K562 (cell line): ENCODE measurements at regions not wholly inside any gene's neighbourhood (a gene's known extent, or its start where the extent isn't known, plus 50 kb on each side); places are given as distances from the start of the nearest gene placed in this dataset.

Experiments
- ATAC-seq: fragments of 200-7000 bp; cut with Tn5 transposase; 3 replicates; pipeline ENCODE4 v1.9.1; 2020; ENCODE audit warnings: moderate library complexity
- BruUV-seq: library from RNA; stranded (reverse); fragments of 400-500 nt; replicated peaks from 2 replicates; lab custom pipeline; 2021; lab: Mats Ljungman, UMichigan
- CTCF ChIA-PET: fragments of 300-600 bp; formaldehyde crosslinking; extraction: SDS; loops from one replicate; lab custom pipeline; 2021; ENCODE audit warnings: low intra/inter-chr PET ratio; lab: Yijun Ruan, JAX
- POLR2A ChIA-PET: fragments of 300-600, 350-650 bp; sonication (Branson Sonifier 250); formaldehyde crosslinking; extraction: SDS; loops from one replicate; lab custom pipeline; 2021; ENCODE audit warnings: antibody characterized with exemption, inconsistent platforms; lab: Yijun Ruan, JAX
- DNase-seq, 4 experiments: peaks; one replicate each; pipeline versions ENCODE4 v3.0.0 to v3.0.0-alpha.2; 2011 to 2018; ENCODE audit warnings: low spot score in 3 of 4, mixed read lengths in 3 of 4; ENCODE audit errors: extremely low read depth in 1 of 4
- FAIRE-seq: peaks from 2 replicates; lab custom pipeline; 2011; peaks lifted over from hg19 to GRCh38; lab: Jason Lieb, UNC
- H2AFZ ChIP-seq: 2 replicates; pipeline ENCODE4 v1.6.0; 2011; ENCODE audit warnings: low read depth, low read length, control low read depth, inconsistent platforms
- H3K27ac ChIP-seq: fragments of 200-600 bp; 3 replicates; pipeline ENCODE4 v1.8.0; 2011; ENCODE audit warnings: low read depth, mild to moderate bottlenecking, control low read depth, inconsistent platforms, low read length, moderate library complexity, mixed read lengths; ENCODE audit errors: extremely low read depth
- H3K27me3 ChIP-seq, 2 experiments: fragments of 300-600 bp in 1 of 2; 2 replicates in 1 of 2; 3 replicates in 1 of 2; pipeline versions ENCODE4 v1.6.0 to v1.8.0; 2011; ENCODE audit warnings: inconsistent platforms in 2 of 2, low read length in 2 of 2, mild to moderate bottlenecking in 1 of 2, mixed read lengths in 1 of 2, moderate library complexity in 1 of 2; ENCODE audit not compliant: control insufficient read depth in 2 of 2, insufficient read depth in 2 of 2
- H3K36me3 ChIP-seq: fragments of 300-600 bp; 3 replicates; pipeline ENCODE4 v1.8.0; 2011; ENCODE audit warnings: mild to moderate bottlenecking, low read length, inconsistent platforms; ENCODE audit not compliant: control insufficient read depth, insufficient read depth
- H3K4me1 ChIP-seq, 2 experiments: fragments of 200-600 bp in 1 of 2; replicated peaks in 1 of 2; 2 replicates in 1 of 2; 3 replicates in 1 of 2; pipeline versions ENCODE4 v1.5.1 to v1.8.0; 2011; ENCODE audit warnings: inconsistent platforms in 2 of 2, low read length in 2 of 2, mild to moderate bottlenecking in 1 of 2, mixed read lengths in 1 of 2, moderate library complexity in 1 of 2; ENCODE audit not compliant: control insufficient read depth in 2 of 2, insufficient read depth in 2 of 2
- H3K4me2 ChIP-seq: 2 replicates; pipeline ENCODE4 v1.6.1; 2011; ENCODE audit warnings: low read length, control low read depth, inconsistent platforms, mixed read lengths; ENCODE audit not compliant: insufficient read depth
- H3K4me3 ChIP-seq: fragments of 200-600 bp; sonication (generic), shearing (Covaris generic); 2 replicates; pipeline ENCODE4 v1.5.1; 2016; ENCODE audit warnings: control low read depth, inconsistent platforms
- H3K79me2 ChIP-seq: fragments of 200-600 bp; 3 replicates; pipeline ENCODE4 v1.8.0; 2011; ENCODE audit warnings: low read length, inconsistent platforms; ENCODE audit not compliant: control insufficient read depth, insufficient read depth
- H3K9ac ChIP-seq, 2 experiments: 2 replicates each; pipeline versions ENCODE4 v1.6.0 to v1.6.1; 2011; ENCODE audit warnings: low read depth in 2 of 2, low read length in 2 of 2, control low read depth in 1 of 2, inconsistent platforms in 1 of 2, mild to moderate bottlenecking in 1 of 2, mixed read lengths in 1 of 2; ENCODE audit not compliant: insufficient read depth in 1 of 2
- H3K9me1 ChIP-seq: one replicate; pipeline ENCODE4 v1.6.0; 2011; ENCODE audit warnings: inconsistent platforms, mild to moderate bottlenecking, low read length, moderate library complexity; ENCODE audit not compliant: control insufficient read depth, insufficient read depth
- H3K9me3 ChIP-seq: replicated peaks from 2 replicates; pipeline ENCODE4 v1.5.1; 2011; ENCODE audit warnings: low read depth, low read length, inconsistent platforms; ENCODE audit not compliant: control insufficient read depth, insufficient read depth
- H4K20me1 ChIP-seq: replicated peaks from 2 replicates; pipeline ENCODE4 v1.6.1; 2011; ENCODE audit warnings: low read length, inconsistent platforms, mixed read lengths; ENCODE audit not compliant: control insufficient read depth, insufficient read depth
- CEBPG ChIP-seq, 3 experiments: fragments of 200-800 bp in 1 of 3; sonication (Bioruptor generic) in 1 of 3; sonication (generic) in 1 of 3; formaldehyde crosslinking in 1 of 3; IDR thresholded peaks in 2 of 3; conservative IDR thresholded peaks in 1 of 3; 2 replicates each; pipeline versions ENCODE4 v1.6.1 to v1.8.0; 2016 to 2022; ENCODE audit warnings: missing compliant biosample characterization in 2 of 3, missing genetic modification characterization in 2 of 3, mild to moderate bottlenecking in 1 of 3, missing genetic modification reagents in 1 of 3
- DDX20 ChIP-seq: fragments of 450-650 bp; IDR thresholded peaks from 2 replicates; pipeline ENCODE4 v1.6.1; 2016; ENCODE audit warnings: missing genetic modification characterization, low read depth, mild to moderate bottlenecking, missing compliant biosample characterization, moderate library complexity
- DMBX1 ChIP-seq: fragments of 250-450 bp; sonication (Bioruptor Pico); IDR thresholded peaks from 2 replicates; pipeline ENCODE4 v1.8.0; 2022; ENCODE audit warnings: inconsistent platforms, mild to moderate bottlenecking, moderate library complexity, borderline replicate concordance
- GTF2F1 ChIP-seq: IDR thresholded peaks from 2 replicates; pipeline ENCODE4 v1.6.1; 2011; ENCODE audit warnings: low read depth, low read length, improper control_type of control experiment
- HDAC1 ChIP-seq, 2 experiments: fragments of 450-650 bp; IDR thresholded peaks; 2 replicates each; pipeline ENCODE4 v1.6.1; 2016 to 2017; ENCODE audit warnings: inconsistent platforms in 1 of 2, mild to moderate bottlenecking in 1 of 2, moderate library complexity in 1 of 2
- HSF4 ChIP-seq: fragments of 250-450 bp; sonication (Bioruptor Pico); IDR thresholded peaks from 2 replicates; pipeline ENCODE4 v2.1.2; 2022; ENCODE audit warnings: mild to moderate bottlenecking, moderate library complexity, borderline replicate concordance
- IRF2 ChIP-seq: sonication (generic); formaldehyde crosslinking; IDR thresholded peaks from 2 replicates; pipeline ENCODE4 v1.8.1; 2022; ENCODE audit warnings: mild to moderate bottlenecking, missing genetic modification reagents
- MEIS2 ChIP-seq: fragments of 450-650 bp; IDR thresholded peaks from 2 replicates; pipeline ENCODE4 v1.6.1; 2014; ENCODE audit warnings: mild to moderate bottlenecking; ENCODE audit not compliant: partially characterized antibody
- PML ChIP-seq: IDR thresholded peaks from 2 replicates; pipeline ENCODE4 v1.6.1; 2012; ENCODE audit warnings: low read length, inconsistent platforms
- POLR2A ChIP-seq: fragments of 450-650 bp; conservative IDR thresholded peaks from 2 replicates; pipeline ENCODE4 v1.6.1; 2016
- SAFB2 ChIP-seq: fragments of 200-400 bp; formaldehyde crosslinking; IDR thresholded peaks from 2 replicates; pipeline ENCODE4 v1.6.1; 2018; ENCODE audit warnings: borderline replicate concordance, low read length, low read depth, moderate library complexity; ENCODE audit not compliant: severe bottlenecking
- ZBTB8A ChIP-seq: fragments of 450-650 bp; IDR thresholded peaks from 2 replicates; pipeline ENCODE4 v1.6.1; 2018; ENCODE audit warnings: mild to moderate bottlenecking, moderate library complexity; ENCODE audit not compliant: partially characterized antibody
- ZNF324 ChIP-seq: fragments of 250-450 bp; sonication (Bioruptor Pico); IDR thresholded peaks from 2 replicates; pipeline ENCODE4 v1.4.0; 2020; ENCODE audit warnings: mild to moderate bottlenecking
- ZNF57 ChIP-seq: fragments of 450-650 bp; formaldehyde crosslinking; IDR thresholded peaks from 2 replicates; pipeline ENCODE4 v1.4.0; 2020; ENCODE audit warnings: mild to moderate bottlenecking, moderate library complexity
- WGBS: fragments of 100-300 bp; shearing (Covaris generic); methylation state at CpG from one replicate; pipeline ENCODE4 v1.1.6; 2016; ENCODE audit warnings: low coverage, mixed read lengths; ENCODE audit not compliant: insufficient coverage; ENCODE audit errors: missing lambda C conversion rate; 5-methylcytosine and 5-hydroxymethylcytosine counted together
- in situ Hi-C: fragments of 300-500 bp; cut with MboI; formaldehyde crosslinking; loops from 4 replicates; pipeline ENCODE4 v1.15.0; 2018; ENCODE audit warnings: inconsistent platforms, mixed read lengths
- intact Hi-C: fragments of 100-400 bp; cut with micrococcal nuclease; formaldehyde crosslinking; loops from 2 replicates; pipeline ENCODE4 v1.14.2; 2022
- TF ChIP-seq, protein P1 (sequence below): IDR thresholded peaks from 2 replicates; pipeline ENCODE4 v1.6.1; 2011; ENCODE audit not compliant: insufficient read length; ENCODE audit errors: extremely low read depth
- TF ChIP-seq, protein P2 (sequence below): fragments of 250-450 bp; sonication (Bioruptor Pico); IDR thresholded peaks from 2 replicates; pipeline ENCODE4 v1.8.0; 2021; ENCODE audit warnings: borderline replicate concordance, mild to moderate bottlenecking, moderate library complexity; ENCODE audit not compliant: poor library complexity, severe bottlenecking

DNA sequence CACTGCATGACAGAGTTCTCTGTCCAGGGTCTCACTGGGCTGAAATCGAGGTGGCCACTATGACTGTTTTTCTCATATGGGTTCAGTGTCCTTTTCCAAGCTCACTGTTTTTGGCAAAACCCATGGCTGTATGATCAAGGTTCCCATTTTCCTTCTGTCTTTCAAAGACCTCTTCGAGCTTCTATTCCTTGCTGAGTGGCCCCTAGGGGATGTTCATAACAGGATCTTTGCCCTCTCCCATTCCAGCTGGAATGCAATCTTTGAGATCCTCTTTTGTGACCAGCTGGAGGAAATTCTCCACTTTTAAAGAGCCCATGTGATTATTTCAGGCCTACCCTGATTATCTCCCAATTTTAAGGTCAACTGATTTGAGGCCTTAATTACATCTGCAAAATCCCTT is 572.5 kb upstream of the SLC10A2 start:
- intact Hi-C loops, result no loop called here
- CTCF ChIA-PET, result no interaction called here

DNA sequence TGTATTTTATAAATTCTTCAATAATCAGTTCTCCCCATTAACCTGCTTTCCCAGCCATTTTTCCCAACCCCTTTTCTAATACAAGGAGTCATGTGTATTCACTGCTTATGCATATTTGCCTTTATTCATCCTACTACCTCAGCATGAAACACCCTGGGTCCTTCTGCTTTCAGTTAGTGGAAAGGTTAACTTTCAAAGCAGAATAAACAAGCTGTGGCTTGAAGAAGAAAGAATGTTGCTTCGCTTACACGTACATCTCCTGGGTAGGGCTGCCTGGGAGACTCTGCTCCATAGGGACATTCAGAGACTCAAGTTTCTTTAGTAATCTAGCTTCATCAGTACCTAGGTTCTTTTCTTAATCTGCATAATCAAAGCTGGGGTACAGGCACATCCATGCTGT is 567.8 kb upstream of the SLC10A2 start:
- intact Hi-C loops (no loop called here), in situ Hi-C loops (no loop called here)
- no peaks in the 10 kb centered on the region for H3K27me3 ChIP-seq
- no TSS peak for BruUV-seq
- no peak overlapping the region for H3K9ac ChIP-seq
- no peaks in the 10 kb centered on the region for H4K20me1 ChIP-seq
- no peak overlapping the region for H3K4me3 ChIP-seq
- no peak for DNase-seq
- no peak for FAIRE-seq
- H2AFZ ChIP-seq, result no peak overlapping the region
- POLR2A ChIA-PET, result no interaction called here
- no peak overlapping the region for H3K4me2 ChIP-seq
- H3K4me1 ChIP-seq, result no peaks in the 10 kb centered on the region
- TF ChIP-seq HSF4 (CRISPR knock-in tag) (no peak), ZNF57 (CRISPR knock-in tag) (no peak), MEIS2 (no peak), HDAC1 (IDR thresholded peaks at IDR 0.05) (no peak), IRF2 (CRISPR knock-in tag) (no peak), ZNF324 (no peak), DMBX1 (CRISPR knock-in tag) (no peak), PML (no peak), SAFB2 (no peak), DDX20 (tag) (no peak), CEBPG (CRISPR knock-in tag; IDR thresholded peaks at IDR 0.05) (no peak), CEBPG (tag; conservative IDR thresholded peaks at IDR 0.05 in 1 of 2, IDR thresholded peaks at IDR 0.05 in 1 of 2) (no peak), ZBTB8A (no peak), POLR2A (no peak)
- TF ChIP-seq, protein P1, sequence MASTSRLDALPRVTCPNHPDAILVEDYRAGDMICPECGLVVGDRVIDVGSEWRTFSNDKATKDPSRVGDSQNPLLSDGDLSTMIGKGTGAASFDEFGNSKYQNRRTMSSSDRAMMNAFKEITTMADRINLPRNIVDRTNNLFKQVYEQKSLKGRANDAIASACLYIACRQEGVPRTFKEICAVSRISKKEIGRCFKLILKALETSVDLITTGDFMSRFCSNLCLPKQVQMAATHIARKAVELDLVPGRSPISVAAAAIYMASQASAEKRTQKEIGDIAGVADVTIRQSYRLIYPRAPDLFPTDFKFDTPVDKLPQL, result no peak
- TF ChIP-seq, protein P2, sequence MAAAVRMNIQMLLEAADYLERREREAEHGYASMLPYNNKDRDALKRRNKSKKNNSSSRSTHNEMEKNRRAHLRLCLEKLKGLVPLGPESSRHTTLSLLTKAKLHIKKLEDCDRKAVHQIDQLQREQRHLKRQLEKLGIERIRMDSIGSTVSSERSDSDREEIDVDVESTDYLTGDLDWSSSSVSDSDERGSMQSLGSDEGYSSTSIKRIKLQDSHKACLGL, result no peak
- TF ChIP-seq, all 486 proteins: peak for 0
- H3K27ac ChIP-seq, result no peak overlapping the region
- ATAC-seq, result no peak
- no peaks in the 10 kb centered on the region for H3K79me2 ChIP-seq
- H3K36me3 ChIP-seq, result no peaks in the 10 kb centered on the region
- CTCF ChIA-PET, result no interaction called here
- 0% methylated on average over 2 of the region's 2 CpGs for WGBS
- H3K9me1 ChIP-seq, result no peaks in the 10 kb centered on the region
- H3K9me3 ChIP-seq, result no peaks in the 10 kb centered on the region

More for the DNA sequence above, 572.5 kb upstream of the SLC10A2 start:
- H2AFZ ChIP-seq, result no peak overlapping the region
- no peaks in the 10 kb centered on the region for H3K4me1 ChIP-seq
- no peaks in the 10 kb centered on the region for H3K9me1 ChIP-seq
- POLR2A ChIA-PET, result no interaction called here
- H3K9me3 ChIP-seq, result no peaks in the 10 kb centered on the region
- TF ChIP-seq GTF2F1, result no peak
- H3K27ac ChIP-seq, result no peak overlapping the region
- no TSS peak for BruUV-seq
- DNase-seq (no peak), FAIRE-seq (no peak), ATAC-seq (no peak)
- 0% methylated on average over 2 of the region's 2 CpGs for WGBS
- no peak overlapping the region for H3K9ac ChIP-seq
- no peaks in the 10 kb centered on the region for H4K20me1 ChIP-seq
- H3K4me3 ChIP-seq, result no peak overlapping the region
- no peaks in the 10 kb centered on the region for H3K36me3 ChIP-seq
- H3K27me3 ChIP-seq, result no peaks in the 10 kb centered on the region
- H3K79me2 ChIP-seq, result no peaks in the 10 kb centered on the region
- no peak overlapping the region for H3K4me2 ChIP-seq
- in situ Hi-C loops, result no loop called here
